A172 (cell line): ENCODE measurements at regions not wholly inside any gene's neighbourhood (a gene's known extent, or its start where the extent isn't known, plus 50 kb on each side); places are given as distances from the start of the nearest gene placed in this dataset.
"Not testable (repeated sequence)": the region's sequence is repeated elsewhere in the genome, so short reads cannot be mapped to it uniquely, and the experiment has no call there.

Source experiments
- DNase-seq: peaks from one replicate; pipeline ENCODE4 v3.0.0-alpha.2; 2015; ENCODE audit warnings: low spot score

DNA sequence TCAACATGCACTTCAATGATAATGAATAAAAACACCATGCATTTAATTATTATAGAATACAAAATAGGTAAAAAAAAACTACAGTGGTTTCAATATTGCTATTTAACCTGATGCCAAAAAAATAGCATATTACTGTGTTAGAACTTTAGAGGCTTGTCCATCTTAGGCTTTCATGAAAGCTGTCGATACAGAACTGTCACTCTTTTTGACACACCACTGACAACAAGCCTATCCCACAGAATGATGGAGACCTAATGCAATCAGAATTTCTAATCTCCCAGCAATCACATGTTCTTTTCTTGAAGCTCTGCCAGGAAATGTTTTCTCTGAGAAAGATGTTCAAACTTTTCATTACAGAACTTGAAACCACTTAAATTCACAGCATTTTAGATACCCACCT is 490.3 kb upstream of the EPHA6 start:
- no peak for DNase-seq

DNA sequence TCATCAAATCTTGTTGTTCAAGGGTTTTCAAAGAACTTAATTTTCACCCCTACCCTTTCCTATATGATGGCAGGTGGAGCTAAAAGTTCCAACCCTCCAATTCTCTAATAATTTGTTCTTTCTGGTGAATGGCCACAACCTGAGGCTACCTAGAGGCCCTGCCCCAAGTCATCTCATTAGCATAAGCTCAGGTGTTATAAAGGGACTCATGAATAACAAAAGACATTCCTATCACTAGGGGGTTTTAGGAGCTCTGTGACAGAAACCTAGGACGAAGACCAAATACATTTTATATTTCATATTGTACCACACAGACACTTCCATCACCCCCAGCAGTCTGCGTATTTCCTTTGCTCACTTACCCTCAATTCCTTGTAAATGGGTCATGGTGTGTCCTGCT is 483.6 kb upstream of the EPHA6 start:
- DNase-seq, result no peak

DNA sequence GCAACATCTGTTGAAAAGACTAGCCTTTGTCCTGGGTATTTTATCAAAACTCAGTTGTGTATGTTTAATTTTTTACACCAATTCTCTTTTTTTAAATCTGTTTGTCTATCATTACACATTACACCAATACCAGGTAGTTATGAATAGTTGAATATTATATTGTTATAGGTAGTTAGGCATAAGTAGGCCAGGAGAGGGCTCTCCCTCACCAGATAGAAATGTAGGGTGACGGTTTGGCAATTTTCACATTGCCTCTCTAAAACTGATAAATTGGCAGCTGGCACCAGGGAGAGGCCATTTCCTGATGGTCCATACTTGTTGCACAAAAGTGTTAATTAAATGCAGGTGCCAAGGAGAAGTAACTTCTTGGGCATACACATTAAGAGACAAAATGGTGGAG is 483.1 kb upstream of the EPHA6 start:
- peak; percentile 4 for DNase-seq

DNA sequence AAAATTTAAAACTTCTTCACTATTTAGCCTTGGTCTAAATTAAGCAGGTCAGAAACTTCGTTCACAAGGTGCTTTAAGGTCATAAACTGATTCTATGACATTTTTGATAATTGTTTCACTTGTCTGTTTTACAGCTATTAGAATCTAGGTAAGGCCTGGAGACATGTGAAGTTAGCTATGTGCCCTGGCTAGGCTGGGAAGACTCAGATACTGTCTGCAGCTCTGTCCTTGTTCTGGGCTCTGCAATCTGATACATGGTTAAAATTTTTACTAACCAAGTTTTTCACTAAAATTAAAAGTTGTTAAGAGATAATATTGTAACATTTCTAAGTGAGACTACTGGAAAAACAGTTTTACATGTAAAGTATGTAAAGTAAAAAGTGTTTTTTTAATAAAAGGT is 479.6 kb upstream of the EPHA6 start:
- no peak for DNase-seq

DNA sequence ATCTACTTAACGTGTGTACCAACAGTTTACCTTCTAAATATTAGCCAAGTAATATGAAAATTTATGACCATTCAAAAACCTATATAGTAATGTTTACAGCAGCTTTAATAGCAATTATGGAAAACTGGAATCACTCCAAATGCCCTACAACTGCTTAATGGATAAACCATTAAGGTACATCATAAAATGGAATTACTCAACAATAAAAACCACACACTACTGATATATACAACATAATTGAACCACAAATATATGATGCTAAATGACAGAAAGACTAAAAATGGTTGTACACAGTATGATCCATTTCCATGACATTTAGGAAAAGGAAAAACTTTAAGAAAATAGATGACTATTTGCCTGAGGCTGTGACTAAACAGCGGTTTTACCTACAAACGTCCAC is 467.1 kb upstream of the EPHA6 start:
- no peak for DNase-seq

DNA sequence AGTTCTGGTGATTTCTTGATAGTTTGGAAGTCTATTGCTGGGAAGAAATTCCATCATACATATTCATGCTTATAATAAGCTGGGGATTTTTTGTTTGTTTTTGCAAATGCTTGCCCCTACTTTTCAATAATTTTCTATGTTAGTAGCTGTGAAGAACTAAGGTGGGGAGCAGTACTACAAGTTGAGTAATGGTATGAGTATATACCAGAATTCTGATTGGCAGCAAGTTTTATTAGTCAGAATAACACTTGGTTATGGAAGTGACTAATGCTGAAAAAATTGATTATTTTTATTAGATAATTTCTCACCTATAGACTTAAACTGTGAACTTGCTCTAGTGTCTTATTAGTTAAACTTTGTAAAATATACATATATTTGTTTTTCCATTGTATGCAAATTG is 462.8 kb upstream of the EPHA6 start:
- not testable (repeated sequence) for DNase-seq

DNA sequence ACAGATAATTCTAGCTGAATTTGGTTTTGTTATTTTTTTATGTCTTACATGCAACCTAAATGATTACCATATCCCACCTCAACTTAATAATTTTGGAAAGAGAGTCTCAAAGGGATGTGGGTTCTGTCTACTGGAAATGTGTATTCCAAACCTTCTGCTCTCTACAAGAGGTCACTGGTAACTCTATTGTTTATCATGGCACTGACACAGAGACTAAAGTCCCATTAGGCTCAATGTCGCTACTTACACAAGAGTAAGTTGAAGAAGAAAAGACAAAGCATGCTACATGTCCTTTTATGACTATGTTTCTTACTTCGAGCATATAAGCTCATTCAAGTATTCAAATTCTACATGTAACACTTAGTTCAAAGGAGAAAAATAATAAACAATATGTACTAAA is 460.3 kb upstream of the EPHA6 start:
- DNase-seq, result no peak

DNA sequence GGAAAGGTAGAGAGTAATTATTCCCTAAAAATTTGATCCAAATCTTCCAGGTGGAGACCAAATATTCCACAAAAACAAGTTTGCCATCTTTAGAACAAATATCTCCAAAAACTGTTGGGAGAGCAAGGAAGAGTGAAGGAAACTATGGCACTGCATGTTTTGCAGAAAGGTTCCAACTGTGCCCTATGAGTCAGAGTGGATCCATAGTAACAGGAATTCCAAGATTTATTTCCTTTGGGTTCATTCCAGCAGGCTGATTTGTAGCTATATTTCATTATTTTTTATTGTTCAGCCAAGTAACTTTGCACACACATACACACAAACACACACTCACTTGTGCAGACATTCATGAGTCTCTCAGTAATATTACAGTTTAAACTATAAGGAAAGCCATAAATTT is 459.7 kb upstream of the EPHA6 start:
- DNase-seq, result peak; percentile 10

DNA sequence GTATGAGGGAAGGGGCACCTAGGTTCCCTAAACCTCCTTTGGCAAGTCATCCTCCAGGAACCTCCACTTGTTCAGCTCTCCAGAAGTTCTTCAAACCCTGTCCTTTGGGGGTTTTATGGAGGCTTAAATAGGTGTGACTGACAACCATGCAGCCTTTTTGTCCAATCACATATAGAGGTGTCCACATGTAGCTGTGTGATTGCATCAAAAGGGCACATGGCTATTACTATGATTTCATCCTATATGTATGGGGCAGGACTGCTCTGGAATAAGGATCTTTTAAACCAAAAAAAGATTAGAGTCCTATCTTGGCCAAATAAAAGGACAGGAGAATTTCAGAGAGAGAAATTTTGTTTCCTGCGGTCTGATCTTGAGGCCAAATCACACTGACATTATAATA is 453.2 kb upstream of the EPHA6 start:
- DNase-seq, result no peak

DNA sequence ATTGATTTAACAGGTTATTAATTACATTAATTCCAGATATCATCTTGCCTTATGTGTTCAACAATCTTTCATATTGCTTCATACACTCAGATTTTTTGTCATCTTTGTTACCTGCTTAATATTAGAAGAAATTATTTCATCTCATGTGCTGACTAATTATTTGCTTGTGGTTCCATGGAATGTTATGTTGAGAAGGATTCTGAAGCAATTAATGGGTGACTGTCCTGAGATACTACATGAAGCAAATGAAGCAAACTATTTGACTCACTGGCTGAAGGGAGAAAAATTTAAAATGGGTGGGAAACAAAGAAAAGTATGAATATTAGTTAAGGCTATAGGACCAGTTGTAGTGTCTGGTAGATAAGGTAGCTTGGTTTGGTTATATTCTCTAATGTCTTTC is 443.8 kb upstream of the EPHA6 start:
- DNase-seq, result no peak

DNA sequence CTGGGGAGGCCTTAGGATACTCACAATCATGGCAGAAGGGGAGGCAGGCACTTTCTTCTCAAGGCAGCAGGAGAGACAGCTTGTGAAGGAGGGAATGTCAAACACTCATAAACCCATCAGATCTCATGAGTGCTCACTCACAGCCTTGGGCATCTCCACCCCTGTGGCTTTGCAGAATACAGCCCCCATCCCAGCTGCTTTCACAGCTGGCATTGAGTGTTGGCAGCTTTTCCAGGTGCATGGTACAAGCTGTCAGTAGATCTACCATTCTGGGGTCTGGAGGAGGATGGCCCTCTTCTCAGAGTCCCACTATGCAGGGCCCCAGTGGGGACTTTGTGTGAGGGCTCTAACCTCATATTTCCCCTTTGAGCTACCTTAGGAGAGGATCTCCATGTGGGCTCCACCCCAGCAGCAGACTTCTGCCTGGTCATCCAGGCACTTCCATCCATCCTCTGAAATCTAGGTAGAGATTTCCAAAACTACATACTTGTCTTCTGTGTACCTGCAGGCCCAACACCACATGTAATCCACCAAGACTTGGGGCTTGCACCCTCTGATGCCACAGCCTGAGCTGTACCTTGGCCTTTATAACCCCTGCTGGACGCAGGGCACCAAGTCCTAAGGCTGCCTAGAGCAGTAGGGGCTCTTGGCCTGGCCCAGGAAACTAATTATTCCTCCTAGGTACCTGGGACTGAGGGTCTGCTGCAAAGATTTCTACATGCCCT is 404.2 kb upstream of the EPHA6 start:
- DNase-seq, result no peak

DNA sequence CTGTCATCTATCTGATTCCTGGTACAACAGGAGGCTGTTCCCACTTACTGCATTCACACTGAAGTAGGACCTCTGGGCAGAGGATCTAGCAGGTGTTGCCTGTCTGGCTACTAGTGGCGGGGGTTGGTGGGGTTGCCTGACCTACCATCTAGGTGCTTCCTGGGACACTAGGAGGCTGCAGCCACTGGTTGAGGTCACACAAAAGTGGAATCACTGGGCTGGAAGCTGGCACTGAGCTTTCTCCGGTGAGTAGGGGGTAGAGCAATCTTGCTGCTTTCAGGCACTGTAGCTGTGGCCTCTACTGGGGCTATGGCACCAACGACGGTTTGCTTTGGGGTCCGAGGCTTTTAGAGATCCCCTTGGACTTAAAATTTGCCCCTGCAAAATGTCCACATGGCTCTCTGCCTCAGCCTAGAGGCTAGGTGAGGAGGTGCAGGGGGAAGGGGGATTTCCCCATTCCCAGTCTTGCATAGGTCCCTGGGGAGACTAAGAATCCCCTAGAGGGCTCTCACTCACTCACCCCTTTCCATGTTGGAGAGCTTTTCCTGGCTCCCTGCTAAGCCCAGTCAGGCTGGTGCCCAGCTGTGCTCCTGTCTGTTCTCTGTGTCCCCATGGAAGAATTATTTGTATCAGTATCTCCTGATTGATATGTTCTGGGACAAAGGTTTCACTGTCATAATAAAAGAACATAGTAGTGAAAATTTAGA is 397.7 kb upstream of the EPHA6 start:
- no peak for DNase-seq

DNA sequence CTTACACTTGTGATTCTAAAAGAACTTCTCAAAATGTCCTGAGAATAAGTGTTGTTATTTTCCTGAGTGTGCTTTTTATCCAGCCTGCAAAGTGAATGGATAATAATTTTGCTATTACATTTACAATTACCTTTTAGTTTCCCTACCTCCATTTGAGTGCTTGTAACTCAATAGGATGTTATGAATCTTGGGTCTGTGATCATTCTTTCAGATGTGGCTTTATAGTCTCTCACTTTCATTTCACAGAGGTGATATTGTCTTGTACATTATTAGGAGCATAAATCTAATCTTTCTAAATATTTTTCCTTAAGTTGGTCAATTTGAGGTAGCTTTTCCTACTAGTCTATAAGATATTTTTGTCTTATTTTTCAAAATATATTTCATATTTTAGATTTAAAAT is 386.3 kb upstream of the EPHA6 start:
- DNase-seq, result no peak

DNA sequence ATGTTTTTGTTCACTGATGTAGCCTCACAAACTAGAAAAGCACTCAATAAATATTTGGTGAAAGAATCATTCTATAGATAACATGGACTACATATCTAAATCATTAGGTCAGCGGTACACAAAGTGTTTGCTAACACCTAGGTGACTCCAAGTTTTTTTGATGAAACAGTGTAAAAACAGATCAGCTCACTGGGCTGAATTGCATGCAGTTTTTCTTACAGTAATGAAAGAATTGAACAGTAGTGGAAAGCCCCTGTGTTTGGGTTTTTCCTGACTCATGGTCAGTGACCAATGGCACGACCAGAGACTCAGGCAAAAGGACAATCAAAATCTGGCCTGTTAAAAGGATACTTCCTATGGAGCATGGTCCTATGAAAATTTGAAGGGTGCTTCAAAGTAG is 384.3 kb upstream of the EPHA6 start:
- no peak for DNase-seq

DNA sequence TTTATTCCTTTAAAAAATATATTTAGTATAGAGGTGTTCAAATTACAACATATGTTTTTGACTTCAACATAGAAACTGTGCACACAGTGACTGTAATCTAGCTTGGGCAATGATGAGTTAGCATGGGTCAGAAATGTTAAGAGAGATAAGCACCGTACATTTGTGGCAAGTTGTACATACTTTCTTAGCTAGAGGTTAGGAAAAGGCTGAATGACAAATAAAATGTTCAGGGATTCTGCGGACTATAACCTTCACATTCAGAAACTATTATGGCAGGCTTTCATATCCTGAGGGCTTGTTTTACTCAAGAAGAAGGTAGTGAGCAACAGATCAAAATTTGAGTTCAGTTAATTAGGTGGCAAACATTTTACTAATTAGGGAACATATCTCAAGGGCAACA is 379.7 kb upstream of the EPHA6 start:
- no peak for DNase-seq

DNA sequence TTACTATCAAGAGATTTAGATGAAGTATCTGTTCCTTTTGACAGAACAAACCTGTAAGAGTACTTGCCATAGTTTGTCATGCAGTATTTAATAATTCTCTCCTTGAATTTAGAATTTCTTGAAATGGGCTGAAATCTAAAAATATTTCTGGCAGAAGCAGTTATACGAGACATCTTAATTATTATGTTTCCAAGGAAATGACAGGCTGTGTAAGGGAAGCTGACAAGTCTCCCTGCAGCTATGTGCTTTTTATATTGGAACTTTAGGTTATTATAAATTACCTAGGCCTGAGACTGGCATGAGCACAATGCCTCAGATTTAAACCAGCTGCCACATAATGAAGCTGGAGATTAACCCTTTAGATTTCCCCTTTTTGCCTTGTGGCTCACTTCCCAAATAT is 365.0 kb upstream of the EPHA6 start:
- DNase-seq, result no peak

DNA sequence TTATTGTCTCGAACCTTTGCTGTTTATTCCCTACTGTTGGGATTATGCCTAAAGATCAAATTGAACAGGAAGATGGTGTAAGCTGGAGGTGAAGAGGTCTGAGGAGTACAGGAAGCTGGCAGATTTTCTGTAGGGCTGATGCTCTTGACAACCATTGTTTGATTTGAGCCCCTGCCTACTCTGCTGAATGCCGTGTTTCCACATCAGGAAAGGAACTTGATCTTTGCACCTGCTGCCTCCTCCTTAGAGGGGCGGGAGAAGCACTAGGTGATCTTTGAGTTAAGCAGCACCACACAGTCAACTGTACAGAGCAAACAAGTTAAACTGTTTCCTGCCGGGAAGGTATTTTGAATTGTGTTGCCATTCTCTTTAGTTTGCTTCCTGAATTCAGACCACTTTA is 364.6 kb upstream of the EPHA6 start:
- DNase-seq, result no peak

DNA sequence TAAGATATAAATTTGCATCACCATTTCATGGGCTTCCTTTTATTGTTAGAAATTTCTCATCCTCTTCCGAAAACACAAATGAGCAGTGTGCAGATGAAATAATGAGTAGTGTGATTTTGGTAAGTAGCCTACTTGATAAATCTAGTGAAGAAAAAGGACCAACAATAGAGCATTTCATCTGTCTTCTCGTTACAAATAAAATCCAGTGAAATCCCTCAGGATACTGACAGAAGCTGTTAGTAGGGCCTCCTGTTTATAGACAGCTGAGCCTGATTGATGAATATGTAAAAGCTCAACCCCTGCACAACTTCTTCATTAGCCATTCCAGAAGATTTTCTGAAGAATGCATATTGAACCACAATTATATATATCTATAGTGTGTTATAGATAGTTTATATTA is 363.7 kb upstream of the EPHA6 start:
- DNase-seq, result no peak

DNA sequence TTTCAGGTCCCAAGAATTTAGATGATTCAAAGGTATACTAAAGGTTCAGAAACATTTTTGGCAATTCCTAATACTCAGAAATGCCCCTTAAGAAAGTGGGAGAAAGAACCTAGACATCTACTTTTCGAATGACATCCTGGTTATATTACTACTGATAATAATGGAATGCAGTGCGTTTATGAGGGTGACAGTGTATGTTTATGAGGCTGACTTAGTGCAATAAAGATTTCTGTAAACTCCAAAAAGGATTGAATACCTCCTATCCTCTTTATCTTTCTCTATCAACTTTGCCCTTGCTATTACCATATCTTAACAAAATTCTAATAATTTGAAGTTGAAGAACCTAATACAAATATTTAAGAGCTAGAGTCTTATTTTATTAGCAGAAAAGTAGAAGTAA is 348.9 kb upstream of the EPHA6 start:
- no peak for DNase-seq

DNA sequence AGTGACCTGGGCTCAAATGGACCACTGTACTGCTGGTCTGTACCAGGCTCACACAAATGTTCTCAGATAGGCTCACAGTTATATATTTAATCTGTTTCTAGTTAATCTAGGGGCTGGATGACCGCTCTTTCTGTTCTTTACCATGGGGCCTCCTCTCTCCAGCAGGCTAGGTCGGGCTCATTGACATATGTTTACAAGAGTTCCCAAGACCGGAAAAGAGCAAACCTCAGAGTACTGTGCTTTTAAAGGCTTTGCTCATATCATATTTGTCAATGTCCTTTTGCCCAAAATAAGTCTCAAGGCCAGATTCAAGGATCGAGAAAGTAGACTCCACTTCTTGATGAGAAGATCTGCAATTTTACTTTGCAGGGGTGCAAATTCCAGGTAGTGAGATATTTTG is 348.0 kb upstream of the EPHA6 start:
- no peak for DNase-seq

DNA sequence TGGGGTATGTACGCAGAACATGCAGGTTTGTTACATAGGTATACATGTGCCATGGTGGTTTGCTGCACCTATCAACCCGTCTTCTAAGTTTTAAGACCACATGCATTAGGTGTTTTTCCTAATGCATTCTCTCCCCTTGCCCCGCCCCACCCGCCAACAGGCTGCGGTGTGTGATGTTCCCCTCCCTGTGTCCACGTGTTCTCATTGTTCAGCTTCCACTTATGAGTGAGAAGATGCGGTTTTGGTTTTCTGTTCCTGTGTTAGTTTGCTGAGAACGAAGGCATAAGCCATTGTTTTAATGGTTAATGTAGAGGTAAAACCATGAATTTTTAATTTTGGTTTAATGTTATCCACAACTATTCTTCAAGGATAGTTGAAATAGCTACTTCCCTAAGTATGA is 346.8 kb upstream of the EPHA6 start:
- DNase-seq, result no peak

DNA sequence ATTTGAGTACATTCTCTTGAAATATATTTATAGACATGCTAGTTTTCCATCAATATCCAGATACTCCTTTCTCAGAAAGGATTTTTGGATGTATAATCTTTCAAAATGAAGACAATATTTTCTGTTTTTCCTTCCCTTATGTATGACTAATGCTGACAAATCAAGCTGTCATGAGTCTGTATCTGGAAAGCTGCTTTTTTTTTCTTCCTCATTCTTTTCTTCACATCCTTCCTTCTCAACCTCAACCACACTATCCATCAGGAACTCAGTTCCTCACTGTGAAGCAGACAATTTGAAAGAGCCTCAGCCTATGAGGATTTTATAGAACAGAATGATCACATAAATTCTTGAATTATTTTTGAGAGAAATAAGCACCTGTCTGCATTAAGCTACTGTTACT is 335.9 kb upstream of the EPHA6 start:
- peak; percentile 4 for DNase-seq

DNA sequence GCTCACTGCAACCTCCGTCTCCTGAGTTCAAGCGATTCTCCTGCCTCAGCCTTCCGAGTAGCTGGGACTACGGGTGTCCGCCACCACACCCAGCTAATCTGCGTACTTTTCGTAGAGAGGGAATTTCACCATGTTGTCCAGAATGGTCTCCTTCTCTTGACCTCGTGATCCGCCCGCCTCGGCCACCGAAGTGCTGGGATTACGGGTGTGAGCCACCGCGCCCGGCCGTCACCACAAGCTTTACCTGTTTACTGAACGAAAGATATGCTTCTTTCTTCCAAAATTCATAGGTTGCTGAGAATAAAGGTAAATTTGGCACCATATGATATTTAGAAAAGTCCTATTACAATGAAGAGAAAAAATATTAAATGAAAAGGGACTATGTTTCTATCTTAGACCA is 333.5 kb upstream of the EPHA6 start:
- DNase-seq, result no peak

DNA sequence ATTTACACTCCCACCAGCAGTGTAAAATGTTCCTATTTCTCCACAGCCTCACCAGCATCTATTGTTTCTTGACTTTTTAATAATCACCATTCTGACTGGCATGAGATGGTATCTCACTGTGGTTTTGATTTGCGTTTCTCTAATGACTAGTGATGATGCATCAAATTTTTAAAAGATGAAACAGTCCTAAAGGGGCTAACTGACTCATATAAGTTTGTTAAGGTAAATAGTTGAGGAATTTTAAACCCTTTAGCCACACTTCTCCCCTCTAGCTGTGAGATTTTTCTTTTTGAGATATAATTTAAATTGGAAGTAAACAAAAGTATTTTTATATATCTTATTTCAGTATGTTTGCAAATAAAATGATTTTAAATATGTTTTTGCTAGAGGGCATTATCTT is 331.2 kb upstream of the EPHA6 start:
- DNase-seq, result peak; percentile 30
